ENCODE measurements at regions not wholly inside any gene's neighbourhood (a gene's known extent, or its start where the extent isn't known, plus 50 kb on each side); places are given as distances from the start of the nearest gene placed in this dataset.

- Mint-ChIP-seq H3K9me3 (peaks cover 0 to 5% (median 0%) of the 10 kb centered on the region in 7 donors), H3K27me3 (no peaks in the 10 kb centered on the region), H3K27ac (no peak overlapping the region), H3K4me3 (no peak overlapping the region), H3K4me1 (no peaks in the 10 kb centered on the region), H3K36me3 (no peaks in the 10 kb centered on the region)
- DNase-seq (no peak), ATAC-seq (ENCODE audit: low read depth in 2 of 2) (no peak)
- no peaks in the 10 kb centered on the region for H3K4me1 ChIP-seq (ENCODE audit: control insufficient read depth, insufficient read depth, low read length, poor library complexity, severe bottlenecking)
- H3K27ac ChIP-seq (ENCODE audit: insufficient read depth, low read length, poor library complexity, severe bottlenecking), result no peak overlapping the region
- no peaks in the 10 kb centered on the region for H3K9me3 ChIP-seq (ENCODE audit: control insufficient read depth in 2 of 2, low read length in 2 of 2)
- no peaks in the 10 kb centered on the region for H3K27me3 ChIP-seq (ENCODE audit: control insufficient read depth, insufficient read depth, low read length)
- H3K36me3 ChIP-seq (ENCODE audit: control insufficient read depth, insufficient read depth, low read length), result no peaks in the 10 kb centered on the region
- H3K4me3 ChIP-seq (ENCODE audit: low read depth, low read length), result no peak overlapping the region
Measured at GRCh38 chr2:129188451-129188850, 791.0 kb upstream of the RAB6C start.

GRCh38 chr2:129189617-129190319, 789.7 kb upstream of the RAB6C start:
- Histone ChIP-seq H3K27me3 (ENCODE audit: control insufficient read depth, insufficient read depth, low read length) (no peaks in the 10 kb centered on the region), H3K36me3 (ENCODE audit: control insufficient read depth, insufficient read depth, low read length) (no peaks in the 10 kb centered on the region), H3K27ac (ENCODE audit: insufficient read depth, low read length, poor library complexity, severe bottlenecking) (no peak overlapping the region), H3K4me3 (ENCODE audit: low read depth, low read length) (no peak overlapping the region), H3K9me3 (ENCODE audit: control insufficient read depth in 2 of 2, low read length in 2 of 2) (no peaks in the 10 kb centered on the region), H3K4me1 (ENCODE audit: control insufficient read depth, insufficient read depth, low read length, poor library complexity, severe bottlenecking) (no peaks in the 10 kb centered on the region)
- ATAC-seq (ENCODE audit: low read depth in 2 of 2), result no peak
- H3K4me3 Mint-ChIP-seq, result no peak overlapping the region
- peaks cover 0 to 5% (median 0%) of the 10 kb centered on the region in 7 donors for H3K9me3 Mint-ChIP-seq
- DNase-seq, result no peak
- H3K4me1 Mint-ChIP-seq, result no peaks in the 10 kb centered on the region
- no peak overlapping the region for H3K27ac Mint-ChIP-seq
- no peaks in the 10 kb centered on the region for H3K27me3 Mint-ChIP-seq
- no peaks in the 10 kb centered on the region for H3K36me3 Mint-ChIP-seq

GRCh38 chr2:129190494-129190893, 789.0 kb upstream of the RAB6C start:
- Histone ChIP-seq H3K27me3 (ENCODE audit: control insufficient read depth, insufficient read depth, low read length) (no peaks in the 10 kb centered on the region), H3K36me3 (ENCODE audit: control insufficient read depth, insufficient read depth, low read length) (no peaks in the 10 kb centered on the region), H3K4me3 (ENCODE audit: low read depth, low read length) (no peak overlapping the region), H3K4me1 (ENCODE audit: control insufficient read depth, insufficient read depth, low read length, poor library complexity, severe bottlenecking) (no peaks in the 10 kb centered on the region), H3K9me3 (ENCODE audit: control insufficient read depth in 2 of 2, low read length in 2 of 2) (no peaks in the 10 kb centered on the region), H3K27ac (ENCODE audit: insufficient read depth, low read length, poor library complexity, severe bottlenecking) (no peak overlapping the region)
- H3K9me3 Mint-ChIP-seq, result peaks cover 0 to 5% (median 0%) of the 10 kb centered on the region in 7 donors
- DNase-seq, result no peak
- ATAC-seq (ENCODE audit: low read depth in 2 of 2), result no peak
- H3K27ac Mint-ChIP-seq, result no peak overlapping the region
- H3K4me1 Mint-ChIP-seq, result no peaks in the 10 kb centered on the region
- no peaks in the 10 kb centered on the region for H3K36me3 Mint-ChIP-seq
- H3K27me3 Mint-ChIP-seq, result no peaks in the 10 kb centered on the region
- H3K4me3 Mint-ChIP-seq, result no peak overlapping the region

- Mint-ChIP-seq H3K9me3 (peaks cover 0 to 5% (median 0%) of the 10 kb centered on the region in 7 donors), H3K36me3 (no peaks in the 10 kb centered on the region), H3K4me1 (no peaks in the 10 kb centered on the region), H3K4me3 (no peak overlapping the region), H3K27ac (no peak overlapping the region), H3K27me3 (no peaks in the 10 kb centered on the region)
- Histone ChIP-seq H3K27ac (ENCODE audit: insufficient read depth, low read length, poor library complexity, severe bottlenecking) (no peak overlapping the region), H3K27me3 (ENCODE audit: control insufficient read depth, insufficient read depth, low read length) (no peaks in the 10 kb centered on the region), H3K4me1 (ENCODE audit: control insufficient read depth, insufficient read depth, low read length, poor library complexity, severe bottlenecking) (no peaks in the 10 kb centered on the region), H3K4me3 (ENCODE audit: low read depth, low read length) (no peak overlapping the region), H3K9me3 (ENCODE audit: control insufficient read depth in 2 of 2, low read length in 2 of 2) (no peaks in the 10 kb centered on the region), H3K36me3 (ENCODE audit: control insufficient read depth, insufficient read depth, low read length) (no peaks in the 10 kb centered on the region)
- no peak for DNase-seq
- ATAC-seq (ENCODE audit: low read depth in 2 of 2), result no peak
Measured at GRCh38 chr2:129191530-129191929, 787.9 kb upstream of the RAB6C start.

GRCh38 chr2:129192117-129192516, 787.3 kb upstream of the RAB6C start:
- H3K4me3 Mint-ChIP-seq, result no peak overlapping the region
- no peaks in the 10 kb centered on the region for H3K4me1 ChIP-seq (ENCODE audit: control insufficient read depth, insufficient read depth, low read length, poor library complexity, severe bottlenecking)
- no peak overlapping the region for H3K27ac Mint-ChIP-seq
- no peaks in the 10 kb centered on the region for H3K27me3 ChIP-seq (ENCODE audit: control insufficient read depth, insufficient read depth, low read length)
- no peak for ATAC-seq (ENCODE audit: low read depth in 2 of 2)
- H3K36me3 Mint-ChIP-seq, result no peaks in the 10 kb centered on the region
- H3K27ac ChIP-seq (ENCODE audit: insufficient read depth, low read length, poor library complexity, severe bottlenecking), result no peak overlapping the region
- H3K4me3 ChIP-seq (ENCODE audit: low read depth, low read length), result no peak overlapping the region
- H3K9me3 Mint-ChIP-seq, result peaks cover 0 to 5% (median 0%) of the 10 kb centered on the region in 7 donors
- DNase-seq, result no peak
- H3K9me3 ChIP-seq (ENCODE audit: control insufficient read depth in 2 of 2, low read length in 2 of 2), result no peaks in the 10 kb centered on the region
- no peaks in the 10 kb centered on the region for H3K36me3 ChIP-seq (ENCODE audit: control insufficient read depth, insufficient read depth, low read length)
- no peaks in the 10 kb centered on the region for H3K4me1 Mint-ChIP-seq
- no peaks in the 10 kb centered on the region for H3K27me3 Mint-ChIP-seq

- no peak for ATAC-seq (ENCODE audit: low read depth in 2 of 2)
- no peak overlapping the region for H3K27ac Mint-ChIP-seq
- H3K4me3 Mint-ChIP-seq, result no peak overlapping the region
- H3K4me1 ChIP-seq (ENCODE audit: control insufficient read depth, insufficient read depth, low read length, poor library complexity, severe bottlenecking), result no peaks in the 10 kb centered on the region
- H3K9me3 ChIP-seq (ENCODE audit: control insufficient read depth in 2 of 2, low read length in 2 of 2), result no peaks in the 10 kb centered on the region
- no peaks in the 10 kb centered on the region for H3K4me1 Mint-ChIP-seq
- H3K27me3 Mint-ChIP-seq, result no peaks in the 10 kb centered on the region
- H3K36me3 ChIP-seq (ENCODE audit: control insufficient read depth, insufficient read depth, low read length), result no peaks in the 10 kb centered on the region
- no peak overlapping the region for H3K27ac ChIP-seq (ENCODE audit: insufficient read depth, low read length, poor library complexity, severe bottlenecking)
- no peaks in the 10 kb centered on the region for H3K36me3 Mint-ChIP-seq
- peaks cover 0 to 5% (median 0%) of the 10 kb centered on the region in 7 donors for H3K9me3 Mint-ChIP-seq
- no peak for DNase-seq
- H3K27me3 ChIP-seq (ENCODE audit: control insufficient read depth, insufficient read depth, low read length), result no peaks in the 10 kb centered on the region
- no peak overlapping the region for H3K4me3 ChIP-seq (ENCODE audit: low read depth, low read length)
Measured at GRCh38 chr2:129192841-129193253, 786.6 kb upstream of the RAB6C start.

- H3K4me3 ChIP-seq (ENCODE audit: low read depth, low read length), result no peak overlapping the region
- Mint-ChIP-seq H3K9me3 (peaks cover 0 to 5% (median 0%) of the 10 kb centered on the region in 7 donors), H3K4me1 (no peaks in the 10 kb centered on the region), H3K27me3 (no peaks in the 10 kb centered on the region), H3K36me3 (no peaks in the 10 kb centered on the region), H3K27ac (no peak overlapping the region), H3K4me3 (no peak overlapping the region)
- H3K9me3 ChIP-seq (ENCODE audit: control insufficient read depth in 2 of 2, low read length in 2 of 2), result no peaks in the 10 kb centered on the region
- H3K4me1 ChIP-seq (ENCODE audit: control insufficient read depth, insufficient read depth, low read length, poor library complexity, severe bottlenecking), result no peaks in the 10 kb centered on the region
- DNase-seq (no peak), ATAC-seq (ENCODE audit: low read depth in 2 of 2) (no peak)
- no peaks in the 10 kb centered on the region for H3K36me3 ChIP-seq (ENCODE audit: control insufficient read depth, insufficient read depth, low read length)
- no peak overlapping the region for H3K27ac ChIP-seq (ENCODE audit: insufficient read depth, low read length, poor library complexity, severe bottlenecking)
- H3K27me3 ChIP-seq (ENCODE audit: control insufficient read depth, insufficient read depth, low read length), result no peaks in the 10 kb centered on the region
Measured at GRCh38 chr2:129193961-129194360, 785.5 kb upstream of the RAB6C start.

- H3K4me3 Mint-ChIP-seq, result no peak overlapping the region
- H3K4me3 ChIP-seq (ENCODE audit: low read depth, low read length), result no peak overlapping the region
- no peak for DNase-seq
- no peak overlapping the region for H3K27ac ChIP-seq (ENCODE audit: insufficient read depth, low read length, poor library complexity, severe bottlenecking)
- H3K27me3 ChIP-seq (ENCODE audit: control insufficient read depth, insufficient read depth, low read length), result no peaks in the 10 kb centered on the region
- H3K36me3 Mint-ChIP-seq, result no peaks in the 10 kb centered on the region
- no peaks in the 10 kb centered on the region for H3K4me1 Mint-ChIP-seq
- H3K4me1 ChIP-seq (ENCODE audit: control insufficient read depth, insufficient read depth, low read length, poor library complexity, severe bottlenecking), result no peaks in the 10 kb centered on the region
- H3K36me3 ChIP-seq (ENCODE audit: control insufficient read depth, insufficient read depth, low read length), result no peaks in the 10 kb centered on the region
- no peak for ATAC-seq (ENCODE audit: low read depth in 2 of 2)
- H3K9me3 Mint-ChIP-seq, result no peaks in the 10 kb centered on the region
- no peak overlapping the region for H3K27ac Mint-ChIP-seq
- H3K9me3 ChIP-seq (ENCODE audit: control insufficient read depth in 2 of 2, low read length in 2 of 2), result no peaks in the 10 kb centered on the region
- H3K27me3 Mint-ChIP-seq, result no peaks in the 10 kb centered on the region
Measured at GRCh38 chr2:129199501-129199900, 780.0 kb upstream of the RAB6C start.

All from CD4-positive, CD25-positive, alpha-beta regulatory T cell (primary cell).